GM21786 (cell line): ENCODE measurements at regions not wholly inside any gene's neighbourhood (a gene's known extent, or its start where the extent isn't known, plus 50 kb on each side); places are given as distances from the start of the nearest gene placed in this dataset.

Experiments used
- ATAC-seq: cut with Tn5 transposase; IDR thresholded peaks from one replicate; pipeline ENCODE4 v1.9.1; 2021; ENCODE audit not compliant: unreplicated experiment

- ATAC-seq, result no peak
Measured at GRCh38 chr2:67689651-67690050, 292.5 kb downstream of the ETAA1 start.

DNA sequence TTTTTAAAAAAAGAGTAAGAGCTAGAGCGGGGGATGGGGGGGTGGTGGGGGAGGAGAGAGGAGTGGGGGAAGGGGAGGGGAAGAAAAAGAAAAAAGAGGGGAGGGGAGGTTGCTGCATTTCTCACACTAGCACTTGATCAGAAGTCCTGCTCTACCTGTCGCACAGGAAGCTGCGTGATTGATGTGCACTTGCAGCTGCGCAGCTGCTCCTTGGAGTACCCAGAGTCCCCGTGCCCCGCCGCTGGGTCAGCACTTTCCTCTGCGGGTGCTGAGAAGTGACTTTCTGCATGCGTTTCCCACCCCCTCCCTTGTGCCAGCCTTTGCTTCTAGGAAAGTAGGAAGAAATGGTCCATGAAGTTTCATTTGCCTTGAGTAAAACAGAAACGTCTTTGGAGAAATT is 297.3 kb downstream of the ETAA1 start:
- ATAC-seq, result no peak

DNA sequence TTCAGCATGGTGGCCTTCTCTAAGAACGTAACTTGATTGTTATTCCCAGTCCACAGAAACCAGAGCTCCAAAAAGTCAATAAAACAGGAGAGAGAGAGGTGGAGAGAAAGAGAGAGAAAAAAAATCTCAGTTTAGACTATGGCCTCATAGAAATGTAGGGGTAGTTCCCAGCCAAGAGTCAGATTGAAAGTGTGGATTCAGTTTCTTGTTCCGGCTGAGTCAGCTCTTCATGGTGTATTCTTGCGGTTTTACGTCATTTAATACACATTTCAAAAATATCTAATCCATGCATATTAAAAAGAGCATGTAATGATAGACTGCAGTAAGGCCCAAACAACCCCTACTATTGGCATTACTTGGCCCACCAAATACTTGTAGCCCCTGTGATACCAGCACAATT is 303.9 kb downstream of the ETAA1 start:
- ATAC-seq, result no peak

GRCh38 chr2:67702284-67702683 is 305.2 kb downstream of the ETAA1 start:
- no peak for ATAC-seq

- ATAC-seq, result no peak
Measured at GRCh38 chr2:67702937-67703336, 305.8 kb downstream of the ETAA1 start.

GRCh38 chr2:67706082-67706481 is 308.9 kb downstream of the ETAA1 start:
- no peak for ATAC-seq

DNA sequence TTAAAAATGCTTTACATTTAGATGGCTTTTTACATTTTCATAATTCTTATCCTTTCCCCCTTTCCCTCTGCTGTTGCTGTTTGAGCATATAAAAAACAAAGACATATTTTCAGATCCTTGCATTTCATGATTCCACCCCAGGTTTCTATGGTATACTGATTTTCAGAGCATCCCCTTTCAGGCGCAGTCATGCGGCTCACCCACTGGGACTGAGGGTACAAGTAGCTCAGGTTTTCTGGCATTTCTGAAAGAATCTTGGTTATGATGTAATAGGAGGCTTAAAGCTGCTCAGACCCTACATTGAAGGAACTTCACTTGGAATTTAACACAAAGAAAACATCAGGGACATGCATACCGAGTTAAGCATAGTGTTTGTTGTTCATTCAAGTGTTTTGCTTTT is 310.8 kb downstream of the ETAA1 start:
- no peak for ATAC-seq

GRCh38 chr2:67709835-67710234 is 312.7 kb downstream of the ETAA1 start:
- no peak for ATAC-seq

DNA sequence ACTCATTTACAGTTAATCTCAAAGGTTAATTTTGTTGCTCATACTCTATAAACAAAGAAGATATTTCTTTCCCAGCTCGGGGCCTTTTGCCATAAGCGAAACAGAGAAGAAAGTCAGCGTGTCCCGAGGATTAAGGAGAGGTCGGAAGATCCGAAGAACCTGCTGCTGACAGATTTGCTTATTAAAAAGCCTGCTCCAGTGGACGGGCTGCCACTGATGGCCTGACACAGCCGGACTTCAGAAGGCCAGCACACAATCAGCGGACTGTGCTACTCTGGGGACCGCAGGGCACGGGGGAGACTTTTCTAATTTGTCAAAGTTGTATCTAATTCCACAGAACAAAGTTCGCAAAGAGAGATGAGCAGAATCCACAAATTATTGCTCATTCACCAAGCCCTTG is 315.4 kb downstream of the ETAA1 start:
- no peak for ATAC-seq

- ATAC-seq, result no peak
Measured at GRCh38 chr2:67713376-67713775, 316.2 kb downstream of the ETAA1 start.

GRCh38 chr2:67716895-67717396 is 319.8 kb downstream of the ETAA1 start:
- no peak for ATAC-seq

DNA sequence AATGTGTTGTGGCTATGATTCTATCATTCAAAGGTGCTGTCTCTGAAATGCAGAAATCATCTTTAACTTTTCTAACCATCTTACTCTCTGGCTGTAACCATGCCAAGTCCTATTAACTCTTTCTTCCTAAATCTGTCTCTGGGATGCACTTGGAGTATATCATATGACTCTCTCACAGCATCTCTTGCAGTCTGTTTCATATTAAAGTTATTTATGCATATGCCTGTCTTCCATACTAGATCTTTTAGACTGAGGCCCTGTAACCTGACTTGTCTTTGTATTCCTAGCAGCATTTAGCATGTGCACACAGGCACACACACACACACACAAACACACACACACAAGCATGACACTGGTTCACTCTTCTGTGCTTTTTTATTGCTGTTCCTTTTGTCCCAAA is 320.6 kb downstream of the ETAA1 start:
- no peak for ATAC-seq

- no peak for ATAC-seq
Measured at GRCh38 chr2:67719351-67719750, 322.2 kb downstream of the ETAA1 start.

DNA sequence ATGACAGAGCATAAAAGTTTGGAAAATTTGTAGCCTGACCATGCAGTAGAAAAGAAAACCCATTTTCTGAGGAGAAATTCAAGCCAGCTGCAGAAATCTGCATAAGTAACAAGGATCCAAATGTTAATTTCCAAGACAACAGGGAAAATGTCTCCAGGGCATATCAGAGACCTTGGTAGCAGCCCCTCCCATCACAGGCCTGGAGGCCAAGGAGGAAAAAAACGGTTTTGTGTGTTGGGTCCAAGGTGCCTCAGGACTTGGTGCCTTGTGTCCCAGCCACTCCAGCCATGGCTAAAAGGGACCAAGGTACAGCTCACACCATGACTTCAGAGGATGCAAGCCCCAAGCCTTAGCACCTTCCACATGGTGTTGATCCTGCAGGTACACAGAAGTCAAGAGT is 324.4 kb downstream of the ETAA1 start:
- no peak for ATAC-seq

GRCh38 chr2:67724261-67724660 is 327.1 kb downstream of the ETAA1 start:
- no peak for ATAC-seq

- ATAC-seq, result no peak
Measured at GRCh38 chr2:67725731-67726130, 328.6 kb downstream of the ETAA1 start.

GRCh38 chr2:67726416-67726815 is 329.3 kb downstream of the ETAA1 start:
- no peak for ATAC-seq

DNA sequence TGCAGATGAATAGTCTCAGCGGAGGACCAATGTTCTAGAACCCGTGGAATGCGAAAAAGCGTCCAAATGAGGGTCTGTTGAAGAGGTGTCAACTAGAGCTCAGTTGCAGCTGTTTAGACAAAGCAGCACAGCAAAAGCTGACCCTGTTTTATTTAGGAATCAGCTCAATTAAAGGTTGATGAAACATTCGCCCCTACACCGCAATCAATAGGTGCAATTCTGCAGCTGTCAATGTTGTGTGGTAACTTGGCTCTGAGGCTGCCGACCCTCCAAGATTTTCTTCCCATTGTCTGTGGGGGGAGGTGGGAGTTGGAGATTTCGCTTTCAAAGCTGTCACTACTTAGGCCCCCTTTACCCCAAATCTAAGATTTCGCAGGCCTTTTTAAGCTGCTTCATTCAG is 330.0 kb downstream of the ETAA1 start:
- no peak for ATAC-seq

DNA sequence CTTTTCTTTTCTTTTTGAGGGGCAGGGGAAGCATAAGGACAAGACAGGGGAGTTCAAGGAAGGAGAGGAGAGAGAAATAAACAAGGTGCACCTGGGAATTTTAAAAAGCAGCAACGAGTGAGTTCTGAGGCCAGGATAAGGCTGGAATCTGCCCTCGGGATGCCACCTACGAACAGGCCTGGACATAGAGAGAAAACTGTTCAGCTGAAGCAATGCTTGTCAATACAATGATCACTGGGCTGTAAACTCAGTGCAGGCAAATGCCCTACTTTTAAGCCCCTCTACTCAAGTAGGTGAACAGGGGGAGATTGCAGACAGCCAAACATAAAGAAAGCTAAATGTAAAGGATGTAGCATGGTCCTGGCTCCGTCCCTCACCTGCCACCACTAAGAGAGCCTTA is 330.5 kb downstream of the ETAA1 start:
- no peak for ATAC-seq

- no peak for ATAC-seq
Measured at GRCh38 chr2:67729474-67729873, 332.3 kb downstream of the ETAA1 start.

DNA sequence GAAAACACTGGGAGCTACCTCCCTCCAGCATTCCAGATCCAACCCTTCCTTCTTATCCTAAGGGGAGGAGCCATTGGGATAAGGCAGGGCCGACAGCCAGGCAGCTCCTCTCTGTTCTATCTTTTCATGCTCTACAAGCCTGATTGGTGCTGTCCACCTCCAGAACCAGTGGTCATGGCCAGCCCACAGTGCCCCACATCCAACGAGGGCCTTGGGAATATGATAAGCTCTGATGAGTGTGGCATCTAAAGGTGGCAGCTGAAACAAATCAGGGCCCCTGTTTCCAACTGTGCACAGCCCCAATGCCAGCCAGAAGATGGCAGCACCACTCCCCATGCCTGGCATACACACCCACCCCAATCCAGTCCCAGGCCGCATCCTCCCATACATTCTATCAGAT is 329.3 kb downstream of the C1D start:
- no peak for ATAC-seq

DNA sequence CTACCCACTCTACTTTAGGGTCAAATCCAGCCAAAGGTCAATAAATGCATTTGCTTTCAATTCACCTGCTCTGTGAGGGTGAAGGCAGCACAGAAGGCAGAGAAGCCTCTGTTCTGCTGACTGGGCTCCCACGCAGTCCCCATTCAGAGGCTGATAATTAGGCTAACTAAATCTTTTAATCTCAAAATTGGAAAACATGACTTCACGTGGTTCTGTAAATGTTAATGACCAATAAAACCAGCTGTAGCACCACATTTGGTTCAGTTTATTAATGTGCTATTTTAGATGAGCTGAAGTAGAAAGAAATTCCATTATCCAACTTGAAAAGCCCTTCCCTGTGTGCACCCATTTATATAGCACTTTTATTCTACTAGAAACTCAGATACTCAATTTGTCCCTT is 310.6 kb downstream of the C1D start:
- ATAC-seq, result no peak

- ATAC-seq, result no peak
Measured at GRCh38 chr2:67752969-67753368, 309.8 kb downstream of the C1D start.
